OCI-LY7 (cell line): ENCODE measurements at regions not wholly inside any gene's neighbourhood (a gene's known extent, or its start where the extent isn't known, plus 50 kb on each side); places are given as distances from the start of the nearest gene placed in this dataset.

Experiments used
- EZH2phosphoT487 ChIP-seq: fragments of 200-600 bp; sonication (generic); IDR thresholded peaks from 2 replicates; pipeline ENCODE4 v1.6.1; 2018; ENCODE audit warnings: low read depth, borderline replicate concordance, mild to moderate bottlenecking, mixed run types, antibody characterized with exemption, low read length, moderate library complexity, mixed read lengths
- TF ChIP-seq, protein P1 (sequence below): fragments of 200-600 bp; sonication (generic); conservative IDR thresholded peaks from 2 replicates; pipeline ENCODE4 v1.5.1; 2014; ENCODE audit warnings: mild to moderate bottlenecking, antibody characterized with exemption, low read length, moderate library complexity, mixed read lengths

- TF ChIP-seq, protein P1, sequence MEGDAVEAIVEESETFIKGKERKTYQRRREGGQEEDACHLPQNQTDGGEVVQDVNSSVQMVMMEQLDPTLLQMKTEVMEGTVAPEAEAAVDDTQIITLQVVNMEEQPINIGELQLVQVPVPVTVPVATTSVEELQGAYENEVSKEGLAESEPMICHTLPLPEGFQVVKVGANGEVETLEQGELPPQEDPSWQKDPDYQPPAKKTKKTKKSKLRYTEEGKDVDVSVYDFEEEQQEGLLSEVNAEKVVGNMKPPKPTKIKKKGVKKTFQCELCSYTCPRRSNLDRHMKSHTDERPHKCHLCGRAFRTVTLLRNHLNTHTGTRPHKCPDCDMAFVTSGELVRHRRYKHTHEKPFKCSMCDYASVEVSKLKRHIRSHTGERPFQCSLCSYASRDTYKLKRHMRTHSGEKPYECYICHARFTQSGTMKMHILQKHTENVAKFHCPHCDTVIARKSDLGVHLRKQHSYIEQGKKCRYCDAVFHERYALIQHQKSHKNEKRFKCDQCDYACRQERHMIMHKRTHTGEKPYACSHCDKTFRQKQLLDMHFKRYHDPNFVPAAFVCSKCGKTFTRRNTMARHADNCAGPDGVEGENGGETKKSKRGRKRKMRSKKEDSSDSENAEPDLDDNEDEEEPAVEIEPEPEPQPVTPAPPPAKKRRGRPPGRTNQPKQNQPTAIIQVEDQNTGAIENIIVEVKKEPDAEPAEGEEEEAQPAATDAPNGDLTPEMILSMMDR, result no peak
- no peak for TF ChIP-seq EZH2phosphoT487
Observed at GRCh38 chr6:85132091-85132490, 317.8 kb upstream of the NT5E start.
